ENCODE measurements at regions not wholly inside any gene's neighbourhood (a gene's known extent, or its start where the extent isn't known, plus 50 kb on each side); places are given as distances from the start of the nearest gene placed in this dataset.

DNA sequence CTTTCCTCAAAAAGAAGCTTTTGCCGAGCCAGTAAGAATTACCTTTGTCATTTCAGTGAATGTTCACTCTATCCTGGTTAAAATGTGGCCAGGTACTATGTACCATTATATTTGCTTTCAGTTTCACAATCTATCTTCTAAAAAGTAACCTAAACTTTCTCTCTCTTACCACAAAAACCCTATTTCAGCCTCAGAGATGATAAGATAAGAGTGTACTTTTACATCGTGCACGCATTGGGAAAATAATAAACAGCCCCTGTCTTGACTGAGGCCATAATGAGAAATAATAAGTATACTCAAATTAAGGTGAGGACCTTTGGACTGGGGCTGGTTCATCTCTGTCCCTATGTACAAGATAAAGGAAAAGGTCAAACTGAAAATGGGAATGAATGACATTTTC is 77.7 kb downstream of the ZNF726 start:
- no peaks in the 10 kb centered on the region for H4K20me1 ChIP-seq (ENCODE audit: control insufficient read depth, extremely low read depth, insufficient read depth, low read length)
- H3K9ac ChIP-seq (ENCODE audit: insufficient read depth, low read length) = no peak overlapping the region
- H3K4me3 ChIP-seq (replicated peaks in 1 of 4; ENCODE audit: control extremely low read depth in 1 of 4, insufficient read depth in 1 of 4, low read depth in 3 of 4, low read length in 4 of 4) = no peak overlapping the region
- no peaks in the 10 kb centered on the region for H3K79me2 ChIP-seq (ENCODE audit: control insufficient read depth, insufficient read depth, low read length)
- H3K27me3 ChIP-seq (ENCODE audit: control insufficient read depth, insufficient read depth, low read length) = no peaks in the 10 kb centered on the region
- H3K4me1 ChIP-seq (ENCODE audit: control insufficient read depth, extremely low read depth, insufficient read depth, low read length) = no peaks in the 10 kb centered on the region
- DNase-seq (ENCODE audit: low read depth in 2 of 2) = no peak
- no peak overlapping the region for H3K4me2 ChIP-seq (ENCODE audit: extremely low read depth, insufficient read depth, low read length)
- no peak overlapping the region for H3K27ac ChIP-seq (ENCODE audit: insufficient read depth, low read length)
- H3K9me3 ChIP-seq (ENCODE audit: control insufficient read depth, insufficient read depth, low read depth, low read length) = no peaks in the 10 kb centered on the region
- H2AFZ ChIP-seq (ENCODE audit: low read length) = no peak overlapping the region
- no peak for TF ChIP-seq CTCF (conservative IDR thresholded peaks at IDR 0.05 in 1 of 2, IDR thresholded peaks at IDR 0.05 in 1 of 2; ENCODE audit: low read depth in 1 of 2, low read length in 2 of 2)
- TF ChIP-seq EZH2 (IDR thresholded peaks at IDR 0.05; ENCODE audit: low read length, missing control alignments) = no peak
- no peaks in the 10 kb centered on the region for H3K36me3 ChIP-seq (ENCODE audit: control insufficient read depth, insufficient read depth, low read length)

DNA sequence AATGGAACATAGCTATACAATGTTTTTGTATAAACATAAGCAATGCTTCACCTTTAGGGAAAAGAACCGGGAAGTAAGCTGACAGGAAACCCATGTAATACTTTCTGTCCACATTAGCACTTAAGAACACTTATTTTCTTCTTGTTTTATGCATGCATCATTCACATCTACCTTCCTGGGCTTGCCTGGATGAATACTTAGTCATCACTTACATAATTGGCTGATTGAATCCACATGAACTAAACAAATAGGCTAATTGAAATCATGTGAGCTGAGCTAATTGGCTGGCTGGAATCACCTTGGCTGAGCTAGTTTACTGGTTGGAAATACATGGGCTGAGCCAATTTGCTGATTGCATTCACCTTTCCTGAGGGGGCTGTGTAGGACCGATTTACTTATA is 78.8 kb downstream of the ZNF726 start:
- H4K20me1 ChIP-seq (ENCODE audit: control insufficient read depth, extremely low read depth, insufficient read depth, low read length) = no peaks in the 10 kb centered on the region
- H3K4me3 ChIP-seq (replicated peaks in 1 of 4; ENCODE audit: control extremely low read depth in 1 of 4, insufficient read depth in 1 of 4, low read depth in 3 of 4, low read length in 4 of 4) = no peak overlapping the region
- TF ChIP-seq CTCF (conservative IDR thresholded peaks at IDR 0.05 in 1 of 2, IDR thresholded peaks at IDR 0.05 in 1 of 2; ENCODE audit: low read depth in 1 of 2, low read length in 2 of 2) = no peak
- TF ChIP-seq EZH2 (IDR thresholded peaks at IDR 0.05; ENCODE audit: low read length, missing control alignments) = no peak
- H3K9ac ChIP-seq (ENCODE audit: insufficient read depth, low read length) = no peak overlapping the region
- no peaks in the 10 kb centered on the region for H3K27me3 ChIP-seq (ENCODE audit: control insufficient read depth, insufficient read depth, low read length)
- H3K79me2 ChIP-seq (ENCODE audit: control insufficient read depth, insufficient read depth, low read length) = no peaks in the 10 kb centered on the region
- H3K36me3 ChIP-seq (ENCODE audit: control insufficient read depth, insufficient read depth, low read length) = no peaks in the 10 kb centered on the region
- no peak overlapping the region for H3K27ac ChIP-seq (ENCODE audit: insufficient read depth, low read length)
- H3K9me3 ChIP-seq (ENCODE audit: control insufficient read depth, insufficient read depth, low read depth, low read length) = no peaks in the 10 kb centered on the region
- H2AFZ ChIP-seq (ENCODE audit: low read length) = no peak overlapping the region
- H3K4me1 ChIP-seq (ENCODE audit: control insufficient read depth, extremely low read depth, insufficient read depth, low read length) = no peaks in the 10 kb centered on the region
- DNase-seq (ENCODE audit: low read depth in 2 of 2) = no peak
- no peak overlapping the region for H3K4me2 ChIP-seq (ENCODE audit: extremely low read depth, insufficient read depth, low read length)

GRCh38 chr19:23996549-23996948 is 81.9 kb downstream of the ZNF726 start:
- Histone ChIP-seq H3K4me3 (replicated peaks in 1 of 4; ENCODE audit: control extremely low read depth in 1 of 4, insufficient read depth in 1 of 4, low read depth in 3 of 4, low read length in 4 of 4) (no peak overlapping the region), H3K36me3 (ENCODE audit: control insufficient read depth, insufficient read depth, low read length) (no peaks in the 10 kb centered on the region), H3K4me1 (ENCODE audit: control insufficient read depth, extremely low read depth, insufficient read depth, low read length) (no peaks in the 10 kb centered on the region), H2AFZ (ENCODE audit: low read length) (no peak overlapping the region), H3K27ac (ENCODE audit: insufficient read depth, low read length) (no peak overlapping the region), H3K9me3 (ENCODE audit: control insufficient read depth, insufficient read depth, low read depth, low read length) (no peaks in the 10 kb centered on the region), H4K20me1 (ENCODE audit: control insufficient read depth, extremely low read depth, insufficient read depth, low read length) (no peaks in the 10 kb centered on the region), H3K79me2 (ENCODE audit: control insufficient read depth, insufficient read depth, low read length) (no peaks in the 10 kb centered on the region), H3K4me2 (ENCODE audit: extremely low read depth, insufficient read depth, low read length) (no peak overlapping the region), H3K9ac (ENCODE audit: insufficient read depth, low read length) (no peak overlapping the region), H3K27me3 (ENCODE audit: control insufficient read depth, insufficient read depth, low read length) (no peaks in the 10 kb centered on the region)
- DNase-seq (ENCODE audit: low read depth in 2 of 2) = no peak
- TF ChIP-seq EZH2 (IDR thresholded peaks at IDR 0.05; ENCODE audit: low read length, missing control alignments) = no peak
- peak; percentile 5 to 38 for TF ChIP-seq CTCF (conservative IDR thresholded peaks at IDR 0.05 in 1 of 2, IDR thresholded peaks at IDR 0.05 in 1 of 2; ENCODE audit: low read depth in 1 of 2, low read length in 2 of 2)
